ENCODE measurements at regions not wholly inside any gene's neighbourhood (a gene's known extent, or its start where the extent isn't known, plus 50 kb on each side); places are given as distances from the start of the nearest gene placed in this dataset.

DNA sequence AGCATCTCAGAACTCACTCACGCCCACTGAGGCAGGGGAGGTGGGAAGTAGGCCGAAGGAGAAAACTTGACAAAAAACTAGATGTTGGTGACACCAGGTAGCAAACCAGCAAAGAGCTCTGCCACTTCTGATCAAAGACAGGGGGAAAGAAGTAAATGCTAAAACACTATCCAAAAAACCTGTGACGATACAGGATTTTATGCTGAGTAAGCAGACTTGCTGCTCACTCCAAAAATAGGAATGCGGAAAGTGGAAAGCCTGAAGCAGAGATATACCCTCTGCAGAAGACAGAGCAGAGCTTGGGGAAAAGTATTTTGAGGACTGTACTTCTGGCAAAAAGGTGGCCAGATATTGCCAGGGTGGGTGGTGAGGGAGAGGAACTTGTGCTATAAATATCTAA is 73.3 kb upstream of the YPEL5 start:
- BruUV-seq (replicated peaks), result no TSS peak
- intact Hi-C loops (cut with micrococcal nuclease; ENCODE audit: unreplicated experiment), result loop anchor here (2.0 kb wide), 1 partner anchor 1115 kb away; no protein-coding TSS in a partner anchor
- H4K20me1 ChIP-seq (ENCODE audit: insufficient read depth), result no peaks in the 10 kb centered on the region
- no peaks in the 10 kb centered on the region for H3K9me2 ChIP-seq (ENCODE audit: insufficient read depth)
- no peak overlapping the region for H3K4me2 ChIP-seq
- peaks cover 85% of the 10 kb centered on the region for H3K27me3 ChIP-seq (ENCODE audit: insufficient read depth, low read depth)
- H2AFZ ChIP-seq, result no peak overlapping the region
- H3K36me3 ChIP-seq (ENCODE audit: low read depth), result no peaks in the 10 kb centered on the region
- H3F3A ChIP-seq (ENCODE audit: insufficient read depth, low read depth), result no peaks in the 10 kb centered on the region
- H3K27ac ChIP-seq, result no peak overlapping the region
- H3K79me2 ChIP-seq (ENCODE audit: low read depth), result no peaks in the 10 kb centered on the region
- POLR2A ChIA-PET (ENCODE audit: unreplicated experiment), result no interaction called here
- CTCF ChIA-PET, result no interaction called here
- no peak for TF ChIP-seq EZH2 (IDR thresholded peaks at IDR 0.05; ENCODE audit: low read depth)
- no peak for TF ChIP-seq CTCF (conservative IDR thresholded peaks at IDR 0.05)
- H3K4me1 ChIP-seq (replicated peaks; ENCODE audit: insufficient read depth), result no peaks in the 10 kb centered on the region
- no peak for DNase-seq
- no peak overlapping the region for H3K4me3 ChIP-seq
- H3K9me3 ChIP-seq (ENCODE audit: insufficient read depth, low read depth), result no peaks in the 10 kb centered on the region

- no peak overlapping the region for H3K4me2 ChIP-seq
- no peak overlapping the region for H3K4me3 ChIP-seq
- H4K20me1 ChIP-seq (ENCODE audit: insufficient read depth), result no peaks in the 10 kb centered on the region
- H3F3A ChIP-seq (ENCODE audit: insufficient read depth, low read depth), result no peaks in the 10 kb centered on the region
- H3K79me2 ChIP-seq (ENCODE audit: low read depth), result no peaks in the 10 kb centered on the region
- no peaks in the 10 kb centered on the region for H3K36me3 ChIP-seq (ENCODE audit: low read depth)
- H3K27me3 ChIP-seq (ENCODE audit: insufficient read depth, low read depth), result peaks cover 85% of the 10 kb centered on the region
- no peak for DNase-seq
- no peak overlapping the region for H2AFZ ChIP-seq
- intact Hi-C loops (cut with micrococcal nuclease; ENCODE audit: unreplicated experiment), result no loop called here
- ChIA-PET POLR2A (ENCODE audit: unreplicated experiment) (no interaction called here), CTCF (no interaction called here)
- TF ChIP-seq CTCF (conservative IDR thresholded peaks at IDR 0.05) (no peak), EZH2 (IDR thresholded peaks at IDR 0.05; ENCODE audit: low read depth) (no peak)
- no peaks in the 10 kb centered on the region for H3K9me3 ChIP-seq (ENCODE audit: insufficient read depth, low read depth)
- no peaks in the 10 kb centered on the region for H3K4me1 ChIP-seq (replicated peaks; ENCODE audit: insufficient read depth)
- no peaks in the 10 kb centered on the region for H3K9me2 ChIP-seq (ENCODE audit: insufficient read depth)
- no peak overlapping the region for H3K27ac ChIP-seq
- BruUV-seq (replicated peaks), result no TSS peak
These were observed 72.8 kb upstream of the YPEL5 start for GRCh38 chr2:30074023-30074422.

DNA sequence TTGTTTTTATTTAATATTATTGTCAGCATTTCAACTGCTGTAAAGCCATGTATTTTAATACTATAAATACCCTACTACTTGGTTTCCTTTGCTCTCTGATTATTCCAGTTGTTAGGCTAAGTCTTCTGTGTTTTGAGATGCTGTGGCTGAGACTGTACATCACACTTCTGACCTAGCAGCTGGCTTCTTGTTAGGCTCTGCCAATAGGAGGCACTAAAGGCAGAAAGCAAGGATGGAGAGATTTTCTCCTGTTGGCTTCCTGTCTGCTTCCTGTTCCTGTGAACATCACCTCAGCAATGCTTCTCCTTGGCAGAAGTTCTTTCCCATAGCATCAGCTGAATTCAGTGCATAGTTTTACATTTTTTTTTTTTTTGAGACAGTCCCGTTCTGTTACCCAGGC is 68.3 kb upstream of the YPEL5 start:
- Histone ChIP-seq H3K4me3 (no peak overlapping the region), H3K27ac (no peak overlapping the region), H3K9me2 (ENCODE audit: insufficient read depth) (no peaks in the 10 kb centered on the region), H3K4me1 (replicated peaks; ENCODE audit: insufficient read depth) (no peaks in the 10 kb centered on the region), H3F3A (ENCODE audit: insufficient read depth, low read depth) (no peaks in the 10 kb centered on the region), H3K9me3 (ENCODE audit: insufficient read depth, low read depth) (no peaks in the 10 kb centered on the region), H2AFZ (no peak overlapping the region), H4K20me1 (ENCODE audit: insufficient read depth) (no peaks in the 10 kb centered on the region), H3K4me2 (no peak overlapping the region), H3K27me3 (ENCODE audit: insufficient read depth, low read depth) (peaks cover 86% of the 10 kb centered on the region), H3K79me2 (ENCODE audit: low read depth) (no peaks in the 10 kb centered on the region), H3K36me3 (ENCODE audit: low read depth) (no peaks in the 10 kb centered on the region)
- ChIA-PET CTCF (no interaction called here), POLR2A (ENCODE audit: unreplicated experiment) (no interaction called here)
- TF ChIP-seq EZH2 (IDR thresholded peaks at IDR 0.05; ENCODE audit: low read depth) (no peak), CTCF (conservative IDR thresholded peaks at IDR 0.05) (no peak)
- no TSS peak for BruUV-seq (replicated peaks)
- no peak for DNase-seq
- intact Hi-C loops (cut with micrococcal nuclease; ENCODE audit: unreplicated experiment), result no loop called here

All from PC-9 (cell line).